ENCODE measurements at regions not wholly inside any gene's neighbourhood (a gene's known extent, or its start where the extent isn't known, plus 50 kb on each side); places are given as distances from the start of the nearest gene placed in this dataset.

DNA sequence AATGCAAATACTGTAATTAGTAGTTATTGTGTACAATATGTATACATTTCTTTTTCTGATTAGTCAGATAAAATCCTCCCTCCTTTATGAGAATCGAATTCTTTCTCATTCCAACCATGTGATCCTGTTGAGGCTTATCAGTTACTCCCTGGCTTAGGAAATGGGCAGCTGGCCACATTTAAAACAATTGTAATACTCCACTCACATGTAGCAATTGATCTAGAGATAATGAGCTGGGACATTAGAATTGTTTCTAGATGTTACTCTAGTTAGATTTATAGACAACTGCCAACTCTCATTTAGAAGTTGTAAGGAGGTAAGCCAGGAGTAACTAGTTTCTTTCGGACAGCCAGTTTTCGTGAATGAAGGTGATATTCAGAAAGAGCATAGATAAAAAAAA, 859.3 kb upstream of the AADAT start:
- Histone ChIP-seq H3K79me2 (ENCODE audit: insufficient read depth) (no peaks in the 10 kb centered on the region), H3K9me2 (ENCODE audit: insufficient read depth) (no peaks in the 10 kb centered on the region), H3K4me3 (no peak overlapping the region), H3K9ac (no peak overlapping the region), H3K4me2 (ENCODE audit: unreplicated experiment) (no peak overlapping the region), H3F3A (ENCODE audit: insufficient read depth) (no peaks in the 10 kb centered on the region), H3K27ac (no peak overlapping the region), H3K27me3 (replicated peaks; ENCODE audit: insufficient read depth) (no peaks in the 10 kb centered on the region), H2AFZ (no peak overlapping the region), H3K36me3 (ENCODE audit: low read depth) (no peaks in the 10 kb centered on the region), H3K4me1 (ENCODE audit: insufficient read depth) (no peaks in the 10 kb centered on the region), H4K20me1 (ENCODE audit: insufficient read depth) (no peaks in the 10 kb centered on the region), H3K9me3 (ENCODE audit: low read depth) (no peaks in the 10 kb centered on the region)
- in situ Hi-C loops (cut with MboI): no loop called here
- 5 to 8% methylated on average over 3 of the region's 3 CpGs for WGBS, 2 experiments (ENCODE audit: low coverage in 1 of 2, low lambda C conversion rate in 2 of 2, missing lambda C conversion rate in 2 of 2)
- no peak for DNase-seq
- TF ChIP-seq EZH2phosphoT487 (IDR thresholded peaks at IDR 0.05; ENCODE audit: insufficient read depth, low read depth) (no peak), EZH2 (IDR thresholded peaks at IDR 0.05; ENCODE audit: insufficient read depth, poor library complexity, severe bottlenecking) (no peak)

DNA sequence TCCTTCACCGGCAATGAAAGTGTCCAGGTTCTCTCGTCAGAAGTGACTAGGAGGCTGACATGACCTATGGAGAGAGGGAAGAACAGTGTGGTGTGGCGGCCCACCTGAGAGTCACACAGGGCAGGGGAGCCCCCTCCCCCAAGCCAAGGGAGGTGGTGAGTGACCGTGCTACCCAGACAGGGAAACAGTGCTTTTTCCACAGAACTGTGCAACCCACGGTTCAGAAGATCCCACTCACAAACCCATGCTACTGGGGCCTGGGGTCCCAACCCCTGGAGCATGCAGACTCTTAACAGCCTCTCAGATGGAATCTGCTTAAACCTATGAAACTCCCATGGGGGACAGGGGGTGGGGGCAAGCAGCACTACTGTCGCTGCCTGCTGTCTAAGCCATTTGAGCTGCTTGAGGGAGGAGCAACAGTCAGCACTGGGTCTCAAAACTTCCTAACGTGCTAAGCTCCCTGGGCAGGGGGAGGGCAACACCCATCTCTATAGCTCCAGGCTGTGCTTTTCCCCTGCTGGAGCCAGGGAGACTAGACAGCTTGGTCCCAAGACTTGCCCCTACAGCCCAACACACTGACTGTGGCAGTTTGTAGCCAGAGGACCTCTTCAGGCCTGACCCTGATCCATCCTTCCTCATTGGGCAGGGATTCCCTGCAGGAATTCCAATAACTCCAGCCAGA, 850.4 kb upstream of the AADAT start:
- Histone ChIP-seq H3K27me3 (replicated peaks; ENCODE audit: insufficient read depth) (no peaks in the 10 kb centered on the region), H2AFZ (no peak overlapping the region)
- 24 to 28% methylated on average over 7 of the region's 7 CpGs for WGBS, 2 experiments (ENCODE audit: low coverage in 1 of 2, low lambda C conversion rate in 2 of 2, missing lambda C conversion rate in 2 of 2)

DNA sequence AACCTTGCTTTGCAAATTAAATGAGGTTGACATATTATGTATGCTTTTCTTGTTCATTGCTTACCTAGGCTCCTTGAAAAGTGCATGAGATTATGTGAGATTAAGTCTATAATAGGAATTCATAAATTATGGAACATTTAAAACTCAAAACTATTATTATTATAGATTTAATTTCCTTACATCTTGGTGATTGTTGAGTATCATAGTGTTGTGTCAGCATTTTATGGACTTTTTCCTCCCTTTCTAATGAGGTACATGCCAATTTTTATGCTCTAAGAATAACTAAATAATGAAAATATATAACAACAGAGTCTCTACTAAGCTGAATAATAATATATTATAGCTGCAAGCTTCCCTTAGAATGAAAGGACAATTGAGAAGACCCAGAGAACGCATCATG, 848.8 kb upstream of the AADAT start:
- H4K20me1 ChIP-seq (ENCODE audit: insufficient read depth): no peaks in the 10 kb centered on the region
- DNase-seq: no peak
- H3K27ac ChIP-seq: no peak overlapping the region
- no peaks in the 10 kb centered on the region for H3F3A ChIP-seq (ENCODE audit: insufficient read depth)
- H3K4me1 ChIP-seq (ENCODE audit: insufficient read depth): no peaks in the 10 kb centered on the region
- no peak overlapping the region for H2AFZ ChIP-seq
- no peak overlapping the region for H3K9ac ChIP-seq
- no peak overlapping the region for H3K4me3 ChIP-seq
- no peak for TF ChIP-seq EZH2 (IDR thresholded peaks at IDR 0.05; ENCODE audit: insufficient read depth, poor library complexity, severe bottlenecking)
- TF ChIP-seq EZH2phosphoT487 (IDR thresholded peaks at IDR 0.05; ENCODE audit: insufficient read depth, low read depth): no peak
- WGBS, 2 experiments (ENCODE audit: low coverage in 1 of 2, low lambda C conversion rate in 2 of 2, missing lambda C conversion rate in 2 of 2): 0 to 2% methylated on average over 1 of the region's 1 CpG
- no peaks in the 10 kb centered on the region for H3K36me3 ChIP-seq (ENCODE audit: low read depth)
- H3K9me3 ChIP-seq (ENCODE audit: low read depth): no peaks in the 10 kb centered on the region
- no peaks in the 10 kb centered on the region for H3K9me2 ChIP-seq (ENCODE audit: insufficient read depth)
- H3K4me2 ChIP-seq (ENCODE audit: unreplicated experiment): no peak overlapping the region
- no peaks in the 10 kb centered on the region for H3K27me3 ChIP-seq (replicated peaks; ENCODE audit: insufficient read depth)
- in situ Hi-C loops (cut with MboI): no loop called here
- H3K79me2 ChIP-seq (ENCODE audit: insufficient read depth): no peaks in the 10 kb centered on the region

More for the DNA sequence above, 850.4 kb upstream of the AADAT start:
- H3K4me3 ChIP-seq: no peak overlapping the region
- no peaks in the 10 kb centered on the region for H4K20me1 ChIP-seq (ENCODE audit: insufficient read depth)
- no peak overlapping the region for H3K27ac ChIP-seq
- no peak for TF ChIP-seq EZH2 (IDR thresholded peaks at IDR 0.05; ENCODE audit: insufficient read depth, poor library complexity, severe bottlenecking)
- no peak for TF ChIP-seq EZH2phosphoT487 (IDR thresholded peaks at IDR 0.05; ENCODE audit: insufficient read depth, low read depth)
- DNase-seq: no peak
- no peaks in the 10 kb centered on the region for H3K79me2 ChIP-seq (ENCODE audit: insufficient read depth)
- H3K36me3 ChIP-seq (ENCODE audit: low read depth): no peaks in the 10 kb centered on the region
- no peaks in the 10 kb centered on the region for H3K9me3 ChIP-seq (ENCODE audit: low read depth)
- in situ Hi-C loops (cut with MboI): no loop called here
- H3K9ac ChIP-seq: no peak overlapping the region
- H3K4me1 ChIP-seq (ENCODE audit: insufficient read depth): no peaks in the 10 kb centered on the region
- no peaks in the 10 kb centered on the region for H3F3A ChIP-seq (ENCODE audit: insufficient read depth)
- no peak overlapping the region for H3K4me2 ChIP-seq (ENCODE audit: unreplicated experiment)
- H3K9me2 ChIP-seq (ENCODE audit: insufficient read depth): no peaks in the 10 kb centered on the region

DNA sequence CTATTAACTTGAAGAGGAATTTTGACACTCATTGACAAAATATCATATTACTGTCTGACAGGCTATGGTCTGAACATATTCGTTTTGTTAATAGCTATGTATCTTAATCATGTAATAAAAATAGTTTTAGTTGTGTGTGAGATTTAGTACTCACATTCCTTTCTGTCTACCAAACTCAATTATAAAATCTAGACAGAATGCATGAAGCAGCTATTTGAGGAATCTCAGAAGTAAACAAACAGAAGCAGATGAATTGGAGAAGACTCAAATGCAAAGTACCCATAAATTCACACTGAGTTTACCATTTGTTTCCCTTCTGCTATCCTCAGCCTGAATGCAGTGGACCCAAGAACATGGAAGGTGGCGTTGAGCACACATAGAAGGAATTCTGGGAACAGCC, 841.6 kb upstream of the AADAT start:
- DNase-seq: no peak
- no peaks in the 10 kb centered on the region for H4K20me1 ChIP-seq (ENCODE audit: insufficient read depth)
- H3K27me3 ChIP-seq (replicated peaks; ENCODE audit: insufficient read depth): no peaks in the 10 kb centered on the region
- in situ Hi-C loops (cut with MboI): no loop called here
- TF ChIP-seq EZH2 (IDR thresholded peaks at IDR 0.05; ENCODE audit: insufficient read depth, poor library complexity, severe bottlenecking): no peak
- no peak overlapping the region for H3K4me3 ChIP-seq
- no peak overlapping the region for H3K27ac ChIP-seq
- no peaks in the 10 kb centered on the region for H3K9me2 ChIP-seq (ENCODE audit: insufficient read depth)
- H3K4me1 ChIP-seq (ENCODE audit: insufficient read depth): no peaks in the 10 kb centered on the region
- H2AFZ ChIP-seq: no peak overlapping the region
- no peaks in the 10 kb centered on the region for H3K36me3 ChIP-seq (ENCODE audit: low read depth)
- no peaks in the 10 kb centered on the region for H3K9me3 ChIP-seq (ENCODE audit: low read depth)
- H3K9ac ChIP-seq: no peak overlapping the region
- no peaks in the 10 kb centered on the region for H3K79me2 ChIP-seq (ENCODE audit: insufficient read depth)
- WGBS, 2 experiments (ENCODE audit: low coverage in 1 of 2, low lambda C conversion rate in 2 of 2, missing lambda C conversion rate in 2 of 2): 0 to 6% methylated on average over 2 of the region's 2 CpGs
- H3K4me2 ChIP-seq (ENCODE audit: unreplicated experiment): no peak overlapping the region
- no peaks in the 10 kb centered on the region for H3F3A ChIP-seq (ENCODE audit: insufficient read depth)

DNA sequence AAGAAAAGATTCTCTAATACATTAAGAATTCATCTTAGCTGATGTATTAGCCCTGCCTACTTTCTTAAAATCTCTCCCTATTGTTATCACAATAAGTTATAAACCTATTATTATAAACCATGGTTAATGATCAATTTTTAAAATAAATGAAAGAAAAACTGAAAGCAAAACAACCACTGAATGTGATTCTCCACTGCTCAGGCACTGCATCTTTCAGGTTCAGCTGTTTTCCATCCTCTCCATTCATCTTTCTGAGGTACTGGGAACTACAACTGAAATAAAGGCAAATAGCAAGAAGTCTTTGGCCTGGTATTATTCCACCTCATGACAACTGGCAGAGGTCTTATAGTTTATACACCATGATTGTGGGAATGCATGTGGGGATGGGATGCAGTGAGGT, 798.9 kb upstream of the AADAT start:
- H3K9ac ChIP-seq: no peak overlapping the region
- H3K4me3 ChIP-seq: no peak overlapping the region
- H3K4me2 ChIP-seq (ENCODE audit: unreplicated experiment): no peak overlapping the region
- no peaks in the 10 kb centered on the region for H3K27me3 ChIP-seq (replicated peaks; ENCODE audit: insufficient read depth)
- H3F3A ChIP-seq (ENCODE audit: insufficient read depth): no peaks in the 10 kb centered on the region
- in situ Hi-C loops (cut with MboI): no loop called here
- no peak for TF ChIP-seq EZH2phosphoT487 (IDR thresholded peaks at IDR 0.05; ENCODE audit: insufficient read depth, low read depth)
- H3K36me3 ChIP-seq (ENCODE audit: low read depth): no peaks in the 10 kb centered on the region
- H3K79me2 ChIP-seq (ENCODE audit: insufficient read depth): no peaks in the 10 kb centered on the region
- no peaks in the 10 kb centered on the region for H3K9me2 ChIP-seq (ENCODE audit: insufficient read depth)
- no peaks in the 10 kb centered on the region for H4K20me1 ChIP-seq (ENCODE audit: insufficient read depth)
- no peak for DNase-seq
- H3K4me1 ChIP-seq (ENCODE audit: insufficient read depth): no peaks in the 10 kb centered on the region
- no peaks in the 10 kb centered on the region for H3K9me3 ChIP-seq (ENCODE audit: low read depth)
- no peak overlapping the region for H2AFZ ChIP-seq
- no peak overlapping the region for H3K27ac ChIP-seq

Data from GM23248 (cell line).